ENCODE measurements at regions not wholly inside any gene's neighbourhood (a gene's known extent, or its start where the extent isn't known, plus 50 kb on each side); places are given as distances from the start of the nearest gene placed in this dataset.
"Not testable (repeated sequence)": the region's sequence is repeated elsewhere in the genome, so short reads cannot be mapped to it uniquely, and the experiment has no call there.

DNA sequence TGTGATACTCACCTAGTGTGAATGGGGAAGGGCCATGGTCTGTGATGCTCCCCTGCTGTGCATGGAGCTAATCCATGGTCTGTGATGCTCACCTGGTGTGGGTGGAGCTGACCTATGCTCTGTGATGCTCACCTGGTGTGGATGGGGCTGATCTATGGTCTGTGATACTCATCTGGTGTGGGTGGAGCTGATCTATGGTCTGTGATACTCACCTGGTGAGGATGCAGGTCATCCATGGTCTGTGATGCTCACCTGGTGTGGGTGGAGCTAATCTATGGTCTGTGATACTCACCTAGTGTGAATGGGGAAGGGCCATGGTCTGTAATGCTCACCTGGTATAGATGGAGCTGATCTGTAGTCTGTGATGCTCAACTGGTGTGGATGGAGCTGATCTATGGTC lies 110.2 kb downstream of the CRLF2 start:
- not testable (repeated sequence) for DNase-seq

DNA sequence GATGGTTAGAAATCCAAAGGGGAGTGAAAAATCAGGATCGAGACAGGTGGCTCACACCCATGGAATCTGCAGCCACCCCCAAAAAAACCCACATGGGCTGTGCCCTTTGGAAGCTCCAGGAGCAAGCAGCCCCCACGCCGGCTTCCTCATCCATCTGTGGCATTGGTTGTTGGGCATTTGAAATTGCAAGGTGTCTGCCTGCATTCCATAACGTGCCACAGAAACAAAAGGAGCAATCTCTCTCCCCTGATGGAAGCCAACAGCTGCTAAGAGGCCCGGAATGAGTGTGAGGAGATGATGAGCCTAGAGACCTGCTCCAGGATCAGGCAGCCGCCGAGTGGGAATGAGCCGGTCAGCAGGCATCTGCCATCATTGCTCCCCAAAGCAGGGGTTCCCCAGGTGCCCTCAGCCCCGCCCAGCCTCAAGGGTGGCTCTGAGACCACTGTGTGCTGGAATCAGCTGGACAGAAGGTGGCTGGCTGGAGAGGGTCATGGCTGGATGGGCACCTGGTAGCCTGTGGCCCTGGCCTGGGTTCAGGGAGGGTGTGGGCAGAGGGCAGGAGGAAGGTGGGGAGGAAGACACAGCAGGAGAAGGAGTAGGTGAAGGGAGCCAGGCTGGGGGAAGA lies 113.2 kb downstream of the CRLF2 start:
- no peak for DNase-seq

DNA sequence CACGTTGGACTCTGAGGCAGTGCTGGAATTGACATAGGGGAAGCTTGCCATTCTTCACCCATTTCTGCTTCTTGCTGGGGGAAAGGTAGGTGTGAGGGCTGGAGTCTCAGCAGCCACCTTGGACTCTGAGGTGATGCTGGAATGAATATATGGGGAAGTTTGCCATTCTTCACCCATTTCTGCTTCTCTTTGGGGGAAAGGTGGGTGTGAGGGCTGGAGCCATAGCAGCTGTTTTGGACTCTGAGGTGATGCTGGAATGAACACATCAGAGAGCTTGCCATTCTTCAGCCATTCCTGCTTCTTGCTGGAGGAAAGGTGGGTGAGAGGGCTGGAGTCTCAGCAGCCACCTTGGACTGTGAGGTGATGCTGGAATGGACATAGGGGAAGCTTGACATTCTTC lies 115.1 kb downstream of the CRLF2 start:
- no peak for DNase-seq

DNA sequence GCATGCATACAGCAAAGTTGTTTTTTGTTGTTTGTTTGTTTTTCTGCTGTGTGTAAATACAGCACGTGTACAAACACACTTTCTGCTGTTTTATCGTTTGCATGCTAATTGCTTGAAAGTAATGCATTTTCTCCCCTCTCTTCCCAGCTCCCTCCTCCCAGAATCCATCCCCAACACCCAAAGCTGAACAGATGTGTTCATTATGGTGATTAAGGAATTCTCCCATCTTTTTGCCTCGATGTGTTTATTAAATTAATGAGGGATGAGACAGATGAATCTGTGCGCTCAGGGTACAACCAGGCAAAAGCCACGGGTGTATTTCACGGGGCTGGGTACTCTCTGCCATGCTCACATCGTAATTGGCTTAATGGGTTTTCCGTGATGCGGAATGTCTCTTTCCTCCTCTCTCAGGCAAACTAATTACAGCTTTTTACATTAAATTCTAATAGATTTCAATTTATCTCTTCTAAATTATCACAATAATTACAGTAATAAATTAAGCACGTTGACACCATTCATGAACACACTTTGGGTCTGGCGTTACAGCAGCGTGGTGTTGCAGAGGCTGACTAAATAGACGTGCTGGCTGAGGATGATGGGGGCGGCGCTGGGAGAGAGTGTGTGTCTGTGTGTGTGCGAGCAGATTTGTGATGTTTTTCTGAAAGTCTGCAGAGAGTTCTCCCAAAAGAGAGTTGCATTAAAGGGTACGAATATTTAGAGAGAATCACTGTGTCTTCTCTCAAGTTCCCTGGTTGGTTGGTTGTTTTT lies 117.7 kb downstream of the CRLF2 start:
- no peak for DNase-seq

DNA sequence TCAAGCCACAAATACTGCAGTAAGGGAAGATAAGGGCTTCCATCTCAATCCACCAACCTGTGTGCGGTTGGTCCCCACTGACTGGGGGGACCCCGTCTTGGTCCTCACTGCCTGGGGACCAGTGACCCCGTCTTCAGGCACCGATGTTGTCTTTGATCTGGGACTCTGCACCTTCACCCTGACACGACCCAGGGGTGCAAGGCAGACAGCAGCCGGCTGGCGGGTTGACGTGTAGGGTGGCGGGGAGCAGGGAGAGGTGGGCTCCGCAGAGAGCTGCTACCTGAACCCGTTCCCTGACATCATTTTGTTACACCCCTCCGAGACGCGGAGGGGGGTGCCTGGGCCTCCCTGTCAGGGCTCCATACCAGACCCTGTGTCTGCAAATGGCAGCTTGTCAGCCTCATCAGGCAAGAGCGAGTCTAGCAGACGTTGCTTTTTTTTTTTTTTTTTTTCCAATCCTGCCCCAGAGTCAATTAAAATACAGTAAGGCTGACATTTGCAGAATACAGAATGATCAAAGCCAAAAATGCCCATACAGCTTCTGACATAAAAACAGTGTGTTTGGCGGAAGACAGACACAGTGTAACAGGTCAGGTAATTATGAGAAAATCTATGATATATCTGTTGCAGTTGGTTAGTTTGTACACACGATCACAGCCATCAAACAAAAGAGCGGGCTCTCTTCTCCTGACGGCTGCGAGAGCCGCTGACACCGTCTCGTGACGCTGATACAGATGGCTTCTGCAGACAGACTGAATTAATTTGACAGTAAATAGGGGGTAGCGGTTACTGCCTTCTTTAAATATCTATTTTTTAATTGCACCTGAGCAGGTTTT lies 118.6 kb downstream of the CRLF2 start:
- DNase-seq = no peak

DNA sequence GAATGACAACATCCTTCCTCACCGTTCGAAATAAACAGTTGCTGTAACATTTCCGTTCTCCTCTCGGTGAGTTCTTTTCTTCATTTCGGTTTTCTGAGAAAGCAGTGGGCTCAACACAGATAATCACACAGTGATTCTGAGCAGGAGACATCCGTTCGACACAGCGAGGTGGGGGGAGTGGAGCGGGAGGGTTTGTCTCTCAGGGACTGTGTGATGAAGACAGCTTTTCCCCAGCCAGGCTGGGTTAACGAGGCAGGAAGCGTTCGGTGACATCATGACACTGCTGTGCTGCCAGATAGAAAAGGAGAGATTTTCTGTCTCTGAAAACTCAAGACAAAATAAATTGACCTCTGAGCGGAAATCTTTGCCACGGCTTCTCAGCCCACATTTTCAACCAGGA lies 119.3 kb downstream of the CRLF2 start:
- no peak for DNase-seq

DNA sequence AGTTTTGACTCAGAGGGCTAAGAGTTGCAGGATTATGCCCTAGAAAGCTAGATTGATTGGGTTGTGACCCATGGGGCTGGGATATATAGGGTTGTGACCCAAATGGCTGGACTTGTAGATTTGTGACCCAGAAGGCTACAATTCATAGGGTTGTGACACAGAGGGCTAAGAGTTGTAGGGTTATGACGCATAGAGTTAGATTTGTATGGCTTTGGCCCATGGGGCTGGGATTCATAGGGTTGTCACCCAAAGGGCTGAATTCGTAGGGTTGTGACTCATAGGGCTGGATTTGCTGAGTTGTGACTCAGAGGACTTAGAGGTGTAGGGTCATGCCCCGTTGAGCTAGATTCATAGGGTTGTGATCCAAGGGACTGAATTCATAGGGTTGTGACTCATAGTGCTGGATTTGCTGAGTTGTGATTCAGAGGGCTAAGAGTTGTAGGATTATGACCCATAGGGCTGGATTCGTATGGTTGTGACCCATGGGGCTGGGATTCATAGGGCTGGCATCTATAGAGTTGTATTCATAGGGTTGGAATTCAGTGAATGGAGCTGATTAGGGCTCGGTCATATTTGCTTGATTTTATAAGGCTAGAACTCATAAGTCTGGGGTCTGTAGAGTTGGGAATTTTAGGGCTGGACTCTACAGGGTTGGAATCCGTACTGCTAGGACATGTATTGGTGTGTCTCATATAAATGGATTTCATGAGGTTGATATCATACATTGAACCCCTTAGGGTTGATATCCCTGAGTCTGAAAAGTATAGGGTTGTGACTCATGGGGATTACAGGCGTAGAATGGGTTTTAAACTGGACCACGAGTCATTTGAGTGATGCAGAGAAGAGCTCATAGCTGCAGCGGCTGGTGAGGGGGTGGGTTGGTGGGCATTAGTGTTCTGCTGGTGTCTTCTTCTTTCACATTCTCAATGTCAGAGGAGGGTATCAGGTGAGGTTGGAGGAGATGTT lies 125.7 kb downstream of the CRLF2 start:
- no peak for DNase-seq

DNA sequence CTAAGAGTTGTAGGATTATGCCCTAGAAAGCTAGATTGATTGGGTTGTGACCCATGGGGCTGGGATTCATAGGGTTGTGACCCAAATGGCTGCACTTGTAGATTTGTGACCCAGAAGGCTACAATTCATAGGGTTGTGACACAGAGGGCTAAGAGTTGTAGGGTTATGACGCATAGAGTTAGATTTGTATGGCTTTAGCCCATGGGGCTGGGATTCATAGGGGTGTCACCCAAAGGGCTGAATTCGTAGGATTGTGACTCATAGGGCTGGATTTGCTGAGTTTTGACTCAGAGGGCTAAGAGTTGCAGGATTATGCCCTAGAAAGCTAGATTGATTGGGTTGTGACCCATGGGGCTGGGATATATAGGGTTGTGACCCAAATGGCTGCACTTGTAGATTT lies 126.6 kb downstream of the CRLF2 start:
- DNase-seq = not testable (repeated sequence)

DNA sequence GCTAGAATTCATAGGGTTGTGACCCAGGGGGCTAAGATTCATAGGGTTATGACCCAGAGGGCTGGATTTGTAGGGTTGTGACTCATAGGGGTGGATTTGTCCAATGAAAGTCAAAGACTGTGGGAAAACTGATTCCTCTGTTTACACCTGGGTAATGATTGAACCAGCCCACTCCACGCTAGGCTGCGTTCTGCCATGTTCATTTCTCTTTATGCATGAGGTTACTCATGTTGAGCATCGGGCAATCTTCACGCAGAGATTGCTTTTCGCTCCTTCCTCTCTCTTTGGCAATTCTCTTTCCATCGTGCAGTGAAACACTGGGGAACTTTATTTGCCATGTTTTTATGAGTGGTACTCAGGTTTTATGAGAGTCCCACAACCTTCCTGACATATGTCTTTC lies 127.8 kb downstream of the CRLF2 start:
- no peak for DNase-seq

DNA sequence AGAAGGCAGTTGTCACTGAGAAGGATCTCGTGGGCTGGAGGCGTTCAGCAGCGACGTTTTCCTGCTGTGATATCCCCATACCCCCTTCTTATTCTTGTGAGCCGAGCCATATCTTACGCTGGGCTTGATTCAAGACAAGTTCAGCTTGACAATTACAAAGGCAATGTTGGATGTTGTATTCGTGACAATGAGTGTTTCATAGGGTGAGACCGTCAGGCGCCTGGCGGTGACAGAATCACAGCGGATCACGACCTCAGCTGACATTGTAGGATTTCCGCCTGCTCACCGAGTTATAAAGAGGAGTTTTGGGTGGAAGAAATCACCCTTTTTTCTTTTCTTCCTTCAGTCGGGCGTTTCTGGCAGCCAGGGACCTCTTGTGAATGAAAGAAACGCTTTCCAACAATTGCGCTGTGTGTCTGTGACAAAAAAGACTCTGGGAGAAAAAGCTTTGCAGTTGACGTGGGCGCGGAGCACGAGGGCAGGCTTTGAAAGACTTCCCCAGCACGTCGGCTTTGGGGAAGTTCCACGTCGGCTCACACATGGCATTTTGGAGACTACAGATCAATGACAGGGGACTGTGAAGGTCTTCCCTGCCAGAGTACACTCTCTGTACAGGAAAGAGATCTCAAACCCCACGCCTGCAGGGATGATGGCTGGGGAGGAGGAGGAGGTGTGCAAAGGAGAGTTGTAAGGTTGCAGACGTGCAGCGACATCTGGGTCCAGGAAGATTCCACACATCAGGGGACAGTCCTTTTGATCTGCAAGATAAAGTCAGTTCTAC lies 135.4 kb downstream of the CRLF2 start:
- DNase-seq = no peak

DNA sequence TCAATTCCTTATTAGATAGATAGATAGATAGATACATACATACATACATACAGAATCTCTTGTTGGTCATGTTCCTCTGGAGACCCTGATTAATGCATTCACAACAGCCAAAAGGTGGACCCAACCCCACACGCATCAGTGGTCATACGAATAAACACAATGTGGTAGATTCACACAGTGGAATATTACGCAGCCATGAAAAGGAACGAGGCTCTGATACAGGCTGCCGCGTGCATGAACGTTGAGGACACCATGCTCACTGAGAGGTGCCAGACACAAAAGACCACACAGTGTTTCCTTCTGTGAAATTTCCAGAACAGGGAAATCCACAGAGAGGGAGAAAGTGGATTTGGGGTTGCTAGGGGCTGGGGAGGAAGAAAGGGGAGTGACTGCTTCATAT lies 136.7 kb downstream of the CRLF2 start:
- no peak for DNase-seq

DNA sequence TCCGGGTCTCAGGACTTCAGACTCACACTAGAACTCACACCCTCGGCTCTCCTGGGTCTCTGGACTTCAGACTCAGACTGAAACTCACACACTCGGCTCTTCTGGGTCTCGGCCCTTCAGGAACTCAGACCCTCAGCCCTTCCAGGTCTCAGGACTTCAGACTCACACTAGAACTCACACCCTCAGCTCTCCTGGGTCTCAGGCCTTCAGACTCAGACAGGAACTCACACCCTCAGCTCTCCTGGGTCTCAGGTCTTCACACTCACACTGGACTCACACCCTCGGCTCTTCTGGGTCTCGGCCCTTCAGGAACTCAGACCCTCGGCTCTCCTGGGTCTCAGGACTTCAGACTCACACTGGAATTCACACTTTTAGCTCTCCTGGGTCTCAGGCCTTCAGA lies 137.3 kb downstream of the CRLF2 start:
- no peak for DNase-seq

DNA sequence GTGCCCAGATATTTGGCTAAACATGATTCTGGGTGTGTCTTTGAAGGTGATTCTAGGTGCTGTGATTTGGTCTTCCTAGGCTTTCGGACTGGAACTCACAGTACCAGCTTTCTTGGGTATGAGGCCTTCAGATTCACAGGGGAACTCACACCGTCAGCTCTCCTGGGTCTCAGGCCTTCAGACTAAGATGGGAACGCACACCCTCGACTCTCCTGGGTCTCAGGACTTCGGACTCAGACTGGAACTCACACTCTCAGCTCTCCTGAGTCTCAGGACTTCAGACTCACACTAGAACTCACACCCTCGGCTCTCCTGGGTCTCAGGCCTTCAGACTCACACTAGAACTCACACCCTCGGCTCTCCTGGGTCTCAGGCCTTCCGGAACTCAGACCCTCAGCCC lies 137.7 kb downstream of the CRLF2 start:
- no peak for DNase-seq

DNA sequence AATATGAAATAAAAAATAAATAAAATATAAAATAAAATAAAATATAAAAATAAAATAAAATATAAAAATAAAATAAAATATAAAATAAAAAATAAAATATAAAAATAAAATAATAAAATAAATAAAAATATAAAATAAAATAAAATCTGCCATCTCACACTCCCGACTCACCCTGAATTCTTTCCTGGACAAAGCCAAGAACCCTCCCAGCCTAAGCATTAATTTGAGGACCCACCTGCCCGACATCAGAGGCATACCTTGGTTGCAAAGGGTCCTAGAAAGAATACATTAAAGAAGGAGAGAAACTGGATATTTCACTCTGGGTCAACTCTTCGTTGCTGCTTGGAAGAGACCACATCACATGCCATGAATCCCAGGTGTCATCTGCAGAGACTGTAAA lies 138.3 kb downstream of the CRLF2 start:
- no peak for DNase-seq

DNA sequence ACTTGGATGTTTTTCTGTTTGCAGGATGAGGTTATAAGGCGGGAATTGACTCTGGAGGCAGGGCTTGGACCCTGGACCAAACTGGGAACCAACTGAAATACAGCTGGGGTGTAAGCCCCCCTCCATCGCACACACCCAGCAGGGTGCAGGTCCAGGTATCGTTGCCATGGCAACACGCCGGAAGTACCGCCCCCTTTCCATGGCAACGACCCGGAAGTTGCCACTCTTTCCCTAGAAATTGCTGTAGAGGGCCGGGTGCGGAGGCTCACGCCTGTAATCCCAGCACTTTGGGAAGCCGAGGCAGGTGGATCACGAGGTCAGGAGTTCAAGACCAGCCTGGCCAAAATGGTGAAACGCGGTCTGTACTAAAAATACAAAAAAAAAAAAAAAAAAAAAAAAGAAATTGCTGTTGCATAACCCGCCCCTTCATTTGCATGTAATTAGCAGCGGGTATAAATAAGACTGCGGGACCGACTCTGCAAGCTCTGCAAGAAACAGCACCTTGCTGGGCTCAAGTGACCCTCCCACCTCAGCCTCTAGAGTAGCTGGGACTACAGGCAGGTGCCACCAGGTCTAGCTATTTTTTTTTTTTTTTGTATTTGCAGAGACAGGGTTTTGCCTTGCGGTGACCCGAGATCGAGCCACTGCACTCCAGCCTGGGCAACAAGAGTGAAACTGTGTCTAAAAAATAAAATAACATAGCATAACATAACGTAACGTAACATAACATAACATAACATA lies 139.6 kb downstream of the CRLF2 start:
- no peak for DNase-seq

DNA sequence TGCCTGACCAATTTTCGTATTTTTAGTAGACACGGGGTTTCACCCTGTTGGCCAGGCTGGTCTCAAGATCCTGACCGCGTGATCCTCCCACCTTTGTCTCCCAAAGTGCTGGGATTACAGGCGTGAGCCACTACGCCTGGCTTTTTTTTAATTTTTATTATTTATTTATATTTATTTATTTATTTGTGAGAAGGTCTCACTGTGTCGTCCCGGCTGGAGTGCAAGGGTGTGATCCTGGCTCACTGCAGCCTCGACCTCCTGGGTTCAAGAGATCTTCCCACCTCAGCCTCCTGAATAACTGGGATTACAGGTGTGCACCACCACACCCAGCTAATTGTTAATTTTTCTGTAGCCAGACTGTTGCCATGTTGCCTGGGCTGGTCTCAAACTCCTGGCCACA lies 141.1 kb downstream of the CRLF2 start:
- no peak for DNase-seq

DNA sequence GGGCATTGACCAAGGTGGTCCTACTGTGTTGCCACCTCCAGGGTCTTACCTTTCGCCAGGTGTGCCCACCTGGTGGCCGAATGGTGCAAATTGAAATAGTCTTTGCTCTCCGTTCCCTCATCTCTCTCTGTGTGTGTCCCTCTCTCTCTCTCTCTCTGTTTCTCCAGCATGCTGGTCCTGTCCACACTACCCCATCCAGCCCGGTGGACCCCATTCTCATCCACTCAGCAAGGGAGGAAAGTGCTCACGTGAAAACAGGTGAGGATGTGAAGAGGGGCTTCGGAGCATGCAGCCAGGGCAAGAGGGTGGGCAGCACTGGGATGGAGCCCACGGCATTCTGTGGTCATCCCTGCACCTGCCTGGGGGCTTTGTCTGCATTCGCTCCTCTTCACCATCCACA lies 150.1 kb downstream of the CRLF2 start:
- no peak for DNase-seq

DNA sequence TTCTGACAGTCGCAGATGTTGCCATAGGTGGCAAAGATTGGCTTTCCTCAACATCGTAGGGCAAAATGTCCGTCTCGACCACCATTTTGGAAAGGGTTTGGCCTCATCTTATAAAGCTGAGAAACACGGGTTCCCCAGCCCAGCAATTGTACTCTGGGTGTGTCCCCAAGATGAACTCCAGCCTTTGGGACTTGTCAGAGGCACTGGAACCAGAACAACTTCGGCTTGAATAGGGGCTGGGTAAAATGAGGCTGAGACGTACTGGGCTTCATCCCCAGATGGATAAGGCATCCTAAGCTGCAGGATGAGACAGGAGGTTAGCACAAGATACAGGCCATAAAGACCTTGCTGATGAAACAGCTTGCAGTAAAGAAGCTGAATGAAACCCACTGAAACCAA lies 151.9 kb downstream of the CRLF2 start:
- no peak for DNase-seq

DNA sequence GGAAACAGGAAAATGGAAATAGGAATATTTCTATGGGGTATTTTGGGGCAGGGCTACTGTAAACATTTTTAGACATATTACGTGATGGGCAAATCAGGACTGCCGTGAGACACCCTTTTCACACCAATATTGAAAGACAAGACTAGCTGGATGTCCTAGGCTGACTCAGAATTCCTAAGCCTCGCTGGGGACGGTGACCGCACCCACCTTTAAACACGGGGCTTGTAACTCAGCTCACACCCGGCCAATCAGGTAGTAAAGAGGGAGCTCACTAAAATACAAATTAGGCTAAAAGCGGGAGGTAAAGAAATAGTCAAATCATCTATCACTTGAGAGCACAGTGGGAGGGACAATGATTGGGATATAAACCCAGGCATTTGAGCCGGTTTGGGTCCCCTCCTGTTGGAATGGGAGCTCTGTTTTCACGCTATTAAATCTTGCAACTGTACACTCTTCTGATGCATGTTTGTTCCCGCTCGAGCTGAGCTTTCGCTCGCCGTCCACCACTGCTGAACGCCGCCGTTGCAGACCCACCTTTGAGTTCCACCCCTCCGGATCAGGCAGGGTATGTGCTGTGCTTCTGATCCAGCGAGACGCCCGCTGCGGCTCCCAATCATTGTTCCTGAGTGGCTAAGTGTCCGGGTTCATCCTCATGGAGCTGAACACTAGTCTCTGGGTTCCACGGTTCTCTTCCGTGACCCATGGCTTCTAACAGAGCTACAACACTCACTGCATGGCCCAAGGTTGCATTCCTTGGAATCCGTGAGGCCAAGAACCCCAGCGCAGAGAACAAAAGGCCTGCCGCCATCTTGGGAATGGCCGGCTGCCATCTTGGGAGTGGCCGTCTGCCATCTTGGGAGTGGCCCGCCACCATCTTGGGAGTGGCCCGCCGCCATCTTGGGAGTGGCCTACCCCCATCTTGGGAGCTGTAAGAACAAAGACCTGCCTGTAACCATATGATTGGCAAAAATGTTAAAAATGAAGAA lies 152.6 kb downstream of the CRLF2 start:
- no peak for DNase-seq

DNA sequence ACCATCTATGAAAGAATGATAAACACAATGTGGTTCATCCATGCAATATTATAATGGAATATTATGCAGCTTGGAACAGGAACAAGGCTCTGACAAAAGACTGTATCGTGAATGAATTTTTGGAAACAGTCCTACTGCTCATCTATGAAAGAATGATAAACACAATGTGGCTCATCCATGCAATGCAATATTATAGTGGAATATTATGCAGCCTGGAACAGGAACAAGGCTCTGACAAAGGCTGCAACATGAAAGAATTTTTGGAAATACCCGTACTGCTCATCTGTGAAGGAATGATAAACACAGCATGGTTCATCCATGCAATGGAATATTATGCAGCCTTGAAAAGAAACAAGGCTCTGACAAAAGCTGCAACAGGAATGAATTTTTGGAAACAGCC lies 158.8 kb downstream of the CRLF2 start:
- DNase-seq = not testable (repeated sequence)
